ENCODE measurements at regions not wholly inside any gene's neighbourhood (a gene's known extent, or its start where the extent isn't known, plus 50 kb on each side); places are given as distances from the start of the nearest gene placed in this dataset.

DNA sequence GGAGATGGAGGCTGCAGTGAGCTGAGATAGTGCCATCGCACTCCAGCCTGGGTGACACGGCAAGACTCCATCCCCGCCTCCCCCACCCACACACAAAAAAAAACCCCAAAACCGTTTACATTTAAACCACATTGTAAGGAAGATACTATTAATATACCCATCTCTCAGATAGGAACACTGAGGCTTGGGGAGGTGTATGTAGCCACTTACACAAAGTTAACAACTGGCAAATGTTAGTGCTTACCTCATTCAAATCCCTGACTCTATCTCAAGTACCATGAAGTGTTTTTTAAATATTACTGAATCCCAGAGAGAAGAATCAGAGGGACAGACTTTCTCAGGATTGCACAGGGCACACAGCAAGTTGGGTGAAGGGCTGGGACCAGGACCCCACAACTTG, 164.5 kb downstream of the MIAT start:
- TF ChIP-seq, protein P1, sequence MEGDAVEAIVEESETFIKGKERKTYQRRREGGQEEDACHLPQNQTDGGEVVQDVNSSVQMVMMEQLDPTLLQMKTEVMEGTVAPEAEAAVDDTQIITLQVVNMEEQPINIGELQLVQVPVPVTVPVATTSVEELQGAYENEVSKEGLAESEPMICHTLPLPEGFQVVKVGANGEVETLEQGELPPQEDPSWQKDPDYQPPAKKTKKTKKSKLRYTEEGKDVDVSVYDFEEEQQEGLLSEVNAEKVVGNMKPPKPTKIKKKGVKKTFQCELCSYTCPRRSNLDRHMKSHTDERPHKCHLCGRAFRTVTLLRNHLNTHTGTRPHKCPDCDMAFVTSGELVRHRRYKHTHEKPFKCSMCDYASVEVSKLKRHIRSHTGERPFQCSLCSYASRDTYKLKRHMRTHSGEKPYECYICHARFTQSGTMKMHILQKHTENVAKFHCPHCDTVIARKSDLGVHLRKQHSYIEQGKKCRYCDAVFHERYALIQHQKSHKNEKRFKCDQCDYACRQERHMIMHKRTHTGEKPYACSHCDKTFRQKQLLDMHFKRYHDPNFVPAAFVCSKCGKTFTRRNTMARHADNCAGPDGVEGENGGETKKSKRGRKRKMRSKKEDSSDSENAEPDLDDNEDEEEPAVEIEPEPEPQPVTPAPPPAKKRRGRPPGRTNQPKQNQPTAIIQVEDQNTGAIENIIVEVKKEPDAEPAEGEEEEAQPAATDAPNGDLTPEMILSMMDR (IDR thresholded peaks at IDR 0.05; ENCODE audit: low read depth, low read length): no peak
- TF ChIP-seq MYC (IDR thresholded peaks at IDR 0.05; ENCODE audit: low read depth, low read length): no peak
- TF ChIP-seq POLR2A (IDR thresholded peaks at IDR 0.05; ENCODE audit: extremely low read depth, insufficient read length): no peak
- TF ChIP-seq, protein P2, sequence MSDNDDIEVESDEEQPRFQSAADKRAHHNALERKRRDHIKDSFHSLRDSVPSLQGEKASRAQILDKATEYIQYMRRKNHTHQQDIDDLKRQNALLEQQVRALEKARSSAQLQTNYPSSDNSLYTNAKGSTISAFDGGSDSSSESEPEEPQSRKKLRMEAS (IDR thresholded peaks at IDR 0.05; ENCODE audit: low read depth, low read length): no peak

Measured in NB4 (cell line).